Mononuclear cell (primary cell): ENCODE measurements at regions not wholly inside any gene's neighbourhood (a gene's known extent, or its start where the extent isn't known, plus 50 kb on each side); places are given as distances from the start of the nearest gene placed in this dataset.

Source experiments
- H3K27me3 ChIP-seq: 2 replicates; pipeline ENCODE4 v1.6.0; 2011; ENCODE audit warnings: low read length, control low read depth; ENCODE audit not compliant: insufficient read depth
- H3K4me1 ChIP-seq: 2 replicates; pipeline ENCODE4 v1.5.1; 2011; ENCODE audit warnings: mild to moderate bottlenecking, low read length, control low read depth; ENCODE audit not compliant: insufficient read depth
- H3K4me3 ChIP-seq: 2 replicates; pipeline ENCODE4 v1.5.1; 2011; ENCODE audit warnings: mild to moderate bottlenecking, low read length, moderate library complexity
- H3K9me3 ChIP-seq: 2 replicates; pipeline ENCODE4 v1.5.1; 2011; ENCODE audit warnings: low read depth, mild to moderate bottlenecking, control low read depth, low read length

GRCh38 chr11:115955803-115956202 lies 451.6 kb upstream of the CADM1 start:
- Histone ChIP-seq H3K27me3 (no peaks in the 10 kb centered on the region), H3K4me3 (no peak overlapping the region), H3K4me1 (no peaks in the 10 kb centered on the region), H3K9me3 (no peaks in the 10 kb centered on the region)

- Histone ChIP-seq H3K4me3 (no peak overlapping the region), H3K27me3 (no peaks in the 10 kb centered on the region), H3K4me1 (no peaks in the 10 kb centered on the region), H3K9me3 (no peaks in the 10 kb centered on the region)
Measured at GRCh38 chr11:115950660-115951059, 446.4 kb upstream of the CADM1 start.

GRCh38 chr11:115944596-115944995 lies 440.4 kb upstream of the CADM1 start:
- H3K9me3 ChIP-seq = no peaks in the 10 kb centered on the region
- H3K4me1 ChIP-seq = no peaks in the 10 kb centered on the region
- no peak overlapping the region for H3K4me3 ChIP-seq

GRCh38 chr11:115942011-115942410 lies 437.8 kb upstream of the CADM1 start:
- Histone ChIP-seq H3K4me1 (no peaks in the 10 kb centered on the region), H3K4me3 (no peak overlapping the region), H3K27me3 (peaks cover 7% of the 10 kb centered on the region), H3K9me3 (no peaks in the 10 kb centered on the region)

More at GRCh38 chr11:115944596-115944995, 440.4 kb upstream of the CADM1 start:
- H3K27me3 ChIP-seq = peaks cover 7% of the 10 kb centered on the region

GRCh38 chr11:115941481-115941993 lies 437.3 kb upstream of the CADM1 start:
- peaks cover 7% of the 10 kb centered on the region for H3K27me3 ChIP-seq
- no peak overlapping the region for H3K4me3 ChIP-seq

GRCh38 chr11:115941044-115941443 lies 436.8 kb upstream of the CADM1 start:
- no peaks in the 10 kb centered on the region for H3K4me1 ChIP-seq
- no peaks in the 10 kb centered on the region for H3K9me3 ChIP-seq
- H3K27me3 ChIP-seq = peaks cover 7% of the 10 kb centered on the region
- no peak overlapping the region for H3K4me3 ChIP-seq

More at GRCh38 chr11:115941481-115941993, 437.3 kb upstream of the CADM1 start:
- H3K9me3 ChIP-seq = no peaks in the 10 kb centered on the region
- no peaks in the 10 kb centered on the region for H3K4me1 ChIP-seq

- H3K4me1 ChIP-seq = no peaks in the 10 kb centered on the region
- H3K4me3 ChIP-seq = no peak overlapping the region
- H3K27me3 ChIP-seq = peaks cover 7% of the 10 kb centered on the region
- no peaks in the 10 kb centered on the region for H3K9me3 ChIP-seq
Measured at GRCh38 chr11:115939731-115940421, 435.7 kb upstream of the CADM1 start.

GRCh38 chr11:115939104-115939730 lies 435.0 kb upstream of the CADM1 start:
- no peak overlapping the region for H3K4me3 ChIP-seq
- no peaks in the 10 kb centered on the region for H3K4me1 ChIP-seq
- H3K9me3 ChIP-seq = no peaks in the 10 kb centered on the region
- H3K27me3 ChIP-seq = peaks cover 7% of the 10 kb centered on the region

- no peaks in the 10 kb centered on the region for H3K9me3 ChIP-seq
- peaks cover 29% of the 10 kb centered on the region for H3K4me1 ChIP-seq
- H3K4me3 ChIP-seq = no peak overlapping the region
Measured at GRCh38 chr11:115933564-115933963, 429.3 kb upstream of the CADM1 start.

GRCh38 chr11:115931548-115932083 lies 427.4 kb upstream of the CADM1 start:
- no peaks in the 10 kb centered on the region for H3K9me3 ChIP-seq
- H3K4me1 ChIP-seq = peaks cover 29% of the 10 kb centered on the region
- no peaks in the 10 kb centered on the region for H3K27me3 ChIP-seq
- H3K4me3 ChIP-seq = no peak overlapping the region

More at GRCh38 chr11:115933564-115933963, 429.3 kb upstream of the CADM1 start:
- H3K27me3 ChIP-seq = no peaks in the 10 kb centered on the region

GRCh38 chr11:115930886-115931547 lies 426.8 kb upstream of the CADM1 start:
- Histone ChIP-seq H3K27me3 (no peaks in the 10 kb centered on the region), H3K9me3 (no peaks in the 10 kb centered on the region), H3K4me1 (peaks cover 29% of the 10 kb centered on the region), H3K4me3 (no peak overlapping the region)

- H3K4me3 ChIP-seq = no peak overlapping the region
- no peaks in the 10 kb centered on the region for H3K9me3 ChIP-seq
- no peaks in the 10 kb centered on the region for H3K27me3 ChIP-seq
- H3K4me1 ChIP-seq = peaks cover 29% of the 10 kb centered on the region
Measured at GRCh38 chr11:115930291-115930690, 426.1 kb upstream of the CADM1 start.

GRCh38 chr11:115929618-115930129 lies 425.5 kb upstream of the CADM1 start:
- Histone ChIP-seq H3K27me3 (no peaks in the 10 kb centered on the region), H3K9me3 (no peaks in the 10 kb centered on the region), H3K4me1 (peaks cover 29% of the 10 kb centered on the region), H3K4me3 (no peak overlapping the region)

- no peaks in the 10 kb centered on the region for H3K27me3 ChIP-seq
- no peak overlapping the region for H3K4me3 ChIP-seq
- H3K4me1 ChIP-seq = peaks cover 29% of the 10 kb centered on the region
- H3K9me3 ChIP-seq = no peaks in the 10 kb centered on the region
Measured at GRCh38 chr11:115928811-115929210, 424.6 kb upstream of the CADM1 start.

GRCh38 chr11:115927823-115928329 lies 423.7 kb upstream of the CADM1 start:
- H3K4me3 ChIP-seq = no peak overlapping the region
- H3K4me1 ChIP-seq = peaks cover 29% of the 10 kb centered on the region
- no peaks in the 10 kb centered on the region for H3K9me3 ChIP-seq
- no peaks in the 10 kb centered on the region for H3K27me3 ChIP-seq
